HCT116 (cell line): ENCODE measurements at regions not wholly inside any gene's neighbourhood (a gene's known extent, or its start where the extent isn't known, plus 50 kb on each side); places are given as distances from the start of the nearest gene placed in this dataset.

Experiments
- CTCF ChIP-seq, 3 experiments: fragments of 200-600 bp in 1 of 3; sonication (generic) in 1 of 3; IDR thresholded peaks in 2 of 3; conservative IDR thresholded peaks in 1 of 3; 2 replicates each; pipeline ENCODE4 v1.5.1; 2012 to 2017; ENCODE audit warnings: low read depth in 2 of 3, low read length in 2 of 3, antibody characterized with exemption in 1 of 3, borderline replicate concordance in 1 of 3, control low read depth in 1 of 3, mild to moderate bottlenecking in 1 of 3, mixed read lengths in 1 of 3, mixed run types in 1 of 3, moderate library complexity in 1 of 3; ENCODE audit not compliant: insufficient read depth in 1 of 3
- EZH2 ChIP-seq: fragments of 200-600 bp; sonication (generic); IDR thresholded peaks from 2 replicates; pipeline ENCODE4 v1.6.1; 2017; ENCODE audit warnings: antibody characterized with exemption, mixed run types
- FOSL1 ChIP-seq: IDR thresholded peaks from 2 replicates; pipeline ENCODE4 v1.6.1; 2012; ENCODE audit warnings: low read depth
- POLR2A ChIP-seq: IDR thresholded peaks from 2 replicates; pipeline ENCODE4 v1.7.0; 2011; ENCODE audit warnings: borderline replicate concordance; ENCODE audit not compliant: insufficient read depth, insufficient read length; ENCODE audit errors: extremely low read depth
- POLR2AphosphoS5 ChIP-seq: IDR thresholded peaks from 2 replicates; pipeline ENCODE4 v1.6.1; 2011; ENCODE audit warnings: mild to moderate bottlenecking, low read depth, low read length, moderate library complexity
- SIN3A ChIP-seq: IDR thresholded peaks from 2 replicates; pipeline ENCODE4 v1.6.1; 2012; ENCODE audit warnings: low read depth
- SP1 ChIP-seq: IDR thresholded peaks from 2 replicates; pipeline ENCODE4 v1.6.1; 2012; ENCODE audit warnings: low read depth
- SRF ChIP-seq: IDR thresholded peaks from 2 replicates; pipeline ENCODE4 v1.6.1; 2012; ENCODE audit warnings: low read depth
- TCF7L2 ChIP-seq: IDR thresholded peaks from 2 replicates; pipeline ENCODE4 v1.7.0; 2011; ENCODE audit warnings: borderline replicate concordance, inconsistent platforms; ENCODE audit not compliant: insufficient read depth, insufficient read length; ENCODE audit errors: extremely low read depth
- YY1 ChIP-seq: IDR thresholded peaks from 2 replicates; pipeline ENCODE4 v1.6.1; 2011; ENCODE audit warnings: low read length, low read depth, moderate library complexity, mild to moderate bottlenecking; ENCODE audit not compliant: insufficient replicate concordance; ENCODE audit errors: extremely low read depth
- ZNF274 ChIP-seq: fragments of 200-500 bp; sonication (Bioruptor generic); IDR thresholded peaks from 2 replicates; pipeline ENCODE4 v1.6.1; 2014; ENCODE audit warnings: mild to moderate bottlenecking, low read depth, low read length, inconsistent platforms

GRCh38 chr5:93653716-93654115 lies 70.7 kb downstream of the NR2F1 start:
- TF ChIP-seq CTCF (IDR thresholded peaks at IDR 0.05 in 2 of 3, conservative IDR thresholded peaks at IDR 0.05 in 1 of 3; ENCODE audit: borderline replicate concordance in 1 of 3, insufficient read depth in 1 of 3, low read depth in 2 of 3, low read length in 2 of 3) (no peak), SIN3A (no peak), SP1 (no peak), POLR2A (no peak), FOSL1 (no peak), EZH2 (no peak), YY1 (no peak), SRF (no peak), POLR2AphosphoS5 (no peak), ZNF274 (no peak), TCF7L2 (no peak)
